GM12865 (cell line): ENCODE measurements at regions not wholly inside any gene's neighbourhood (a gene's known extent, or its start where the extent isn't known, plus 50 kb on each side); places are given as distances from the start of the nearest gene placed in this dataset.

Experiments used
- DNase-seq: peaks from one replicate; pipeline ENCODE4 v3.0.0; 2010; ENCODE audit warnings: low read depth
- H3K4me3 ChIP-seq: 2 replicates; pipeline ENCODE4 v1.5.1; 2011; ENCODE audit warnings: mild to moderate bottlenecking, low read depth, low read length, control low read depth
- CTCF ChIP-seq: IDR thresholded peaks from 2 replicates; pipeline ENCODE4 v1.5.1; 2011; ENCODE audit warnings: low read length, control low read depth, low read depth, inconsistent platforms; ENCODE audit not compliant: insufficient read depth; ENCODE audit errors: missing control alignments

GRCh38 chr9:82148426-82148810 is 159.8 kb downstream of the SPATA31D1 start:
- H3K4me3 ChIP-seq, result no peak overlapping the region
- no peak for TF ChIP-seq CTCF

GRCh38 chr9:82148901-82149461 is 160.4 kb downstream of the SPATA31D1 start:
- no peak for TF ChIP-seq CTCF
- no peak for DNase-seq

More at GRCh38 chr9:82148426-82148810, 159.8 kb downstream of the SPATA31D1 start:
- no peak for DNase-seq

DNA sequence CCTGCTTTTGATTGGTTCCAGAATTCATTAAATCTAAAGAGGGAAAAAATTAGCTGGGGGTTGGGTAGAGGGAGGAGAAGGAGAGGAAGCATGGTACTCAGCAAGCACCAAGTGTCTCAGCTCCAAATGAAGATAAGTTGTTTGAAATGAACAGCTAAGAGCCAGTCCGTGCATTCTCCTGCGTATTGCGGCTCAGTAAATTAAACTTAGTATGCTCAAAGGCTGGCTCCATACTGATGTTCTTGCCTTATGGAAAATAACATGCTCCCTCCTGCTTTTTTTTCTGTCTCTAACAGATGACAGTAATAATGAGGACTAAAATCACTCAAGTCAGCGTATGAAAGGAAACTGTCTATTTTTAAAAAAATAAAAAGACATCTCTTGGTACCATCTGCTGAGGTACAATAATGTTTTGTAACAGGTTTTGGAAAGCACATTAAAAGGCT is 161.0 kb downstream of the SPATA31D1 start:
- no peak for DNase-seq
- H3K4me3 ChIP-seq, result no peak overlapping the region
- no peak for TF ChIP-seq CTCF

More at GRCh38 chr9:82148901-82149461, 160.4 kb downstream of the SPATA31D1 start:
- no peak overlapping the region for H3K4me3 ChIP-seq

GRCh38 chr9:82152181-82152580 is 163.6 kb downstream of the SPATA31D1 start:
- no peak for TF ChIP-seq CTCF
- no peak overlapping the region for H3K4me3 ChIP-seq
- no peak for DNase-seq

- no peak for DNase-seq
- no peak overlapping the region for H3K4me3 ChIP-seq
- TF ChIP-seq CTCF, result no peak
Observed at GRCh38 chr9:82153032-82153431, 164.5 kb downstream of the SPATA31D1 start.

DNA sequence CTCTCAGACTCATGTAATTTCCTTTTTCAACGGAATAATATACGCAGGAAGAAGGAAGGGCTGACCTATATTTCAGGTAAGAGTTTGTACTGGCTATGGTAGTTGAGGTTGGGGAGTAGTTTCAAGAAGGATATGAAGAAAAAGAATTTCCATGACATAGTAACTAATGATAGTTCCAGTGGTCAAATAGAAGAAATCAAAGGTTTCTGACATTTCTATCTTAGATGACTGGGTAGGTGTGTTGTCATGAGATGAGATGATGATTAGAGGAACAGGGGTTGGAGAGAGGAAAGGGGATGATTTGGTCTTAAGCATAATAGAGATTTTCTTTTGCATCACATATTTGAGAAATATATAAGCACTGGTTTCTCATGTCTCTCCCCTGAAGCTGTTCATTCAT is 166.0 kb downstream of the SPATA31D1 start:
- DNase-seq, result no peak
- H3K4me3 ChIP-seq, result no peak overlapping the region
- no peak for TF ChIP-seq CTCF

- H3K4me3 ChIP-seq, result no peak overlapping the region
- TF ChIP-seq CTCF, result no peak
- DNase-seq, result no peak
Observed at GRCh38 chr9:82161876-82162275, 173.3 kb downstream of the SPATA31D1 start.
